Embryonic facial prominence (tissue), 1 donor: ENCODE measurements at regions not wholly inside any gene's neighbourhood (a gene's known extent, or its start where the extent isn't known, plus 50 kb on each side); places are given as distances from the start of the nearest gene placed in this dataset.

Experiments
- DNase-seq: peaks from one replicate; pipeline ENCODE4 v3.0.0-alpha.2; 2016; ENCODE audit errors: extremely low spot score

GRCh38 chr2:184527058-184527457 lies 71.3 kb upstream of the ZNF804A start:
- no peak for DNase-seq

- DNase-seq = no peak
These were observed 70.2 kb upstream of the ZNF804A start for GRCh38 chr2:184528119-184528518.

- no peak for DNase-seq
These were observed 68.1 kb upstream of the ZNF804A start for GRCh38 chr2:184530239-184530638.

GRCh38 chr2:184530959-184531358 lies 67.4 kb upstream of the ZNF804A start:
- no peak for DNase-seq

- no peak for DNase-seq
These were observed 65.8 kb upstream of the ZNF804A start for GRCh38 chr2:184532551-184532950.

GRCh38 chr2:184534986-184535385 lies 63.3 kb upstream of the ZNF804A start:
- DNase-seq = no peak

- no peak for DNase-seq
These were observed 58.0 kb upstream of the ZNF804A start for GRCh38 chr2:184540246-184540789.

- DNase-seq = no peak
These were observed 56.7 kb upstream of the ZNF804A start for GRCh38 chr2:184541591-184541990.

- DNase-seq = no peak
These were observed 54.5 kb upstream of the ZNF804A start for GRCh38 chr2:184543832-184544231.
